Activated naive CD4-positive, alpha-beta T cell treated with anti-CD3 and anti-CD28 coated beads for 36 hours (primary cell): ENCODE measurements at regions not wholly inside any gene's neighbourhood (a gene's known extent, or its start where the extent isn't known, plus 50 kb on each side); places are given as distances from the start of the nearest gene placed in this dataset.
"Not testable (repeated sequence)": the region's sequence is repeated elsewhere in the genome, so short reads cannot be mapped to it uniquely, and the experiment has no call there.

Experiments used
- CTCF ChIA-PET: fragments of 350-600 bp; sonication (Branson Sonifier 250); formaldehyde crosslinking; loops from one replicate; lab custom pipeline; 2021; ENCODE audit warnings: antibody characterized with exemption; lab: Charles Lee
- DNase-seq: peaks from one replicate; pipeline ENCODE4 v3.0.0-alpha.2; 2020
- H3K27ac Mint-ChIP-seq: one replicate; pipeline ENCODE4 v1.8.0; 2021; ENCODE audit warnings: mild to moderate bottlenecking, mixed read lengths
- H3K27me3 Mint-ChIP-seq: one replicate; pipeline ENCODE4 v1.8.0; 2021; ENCODE audit warnings: low read depth, mixed read lengths
- H3K36me3 Mint-ChIP-seq: one replicate; pipeline ENCODE4 v1.8.0; 2021; ENCODE audit warnings: low read depth, mixed read lengths
- H3K4me1 Mint-ChIP-seq: one replicate; pipeline ENCODE4 v1.8.0; 2021; ENCODE audit warnings: low read depth, mixed read lengths
- H3K4me3 Mint-ChIP-seq: one replicate; pipeline ENCODE4 v1.8.0; 2021; ENCODE audit warnings: mild to moderate bottlenecking, moderate library complexity, mixed read lengths
- H3K9me3 Mint-ChIP-seq: one replicate; pipeline ENCODE4 v1.8.0; 2021; ENCODE audit warnings: mixed read lengths
- intact Hi-C: fragments of 100-400 bp; cut with micrococcal nuclease; formaldehyde crosslinking; loops from one replicate; pipeline ENCODE4 v1.15.1; 2023

- Mint-ChIP-seq H3K4me1 (no peaks in the 10 kb centered on the region), H3K9me3 (no peaks in the 10 kb centered on the region), H3K36me3 (no peaks in the 10 kb centered on the region), H3K4me3 (no peak overlapping the region), H3K27me3 (no peaks in the 10 kb centered on the region), H3K27ac (no peak overlapping the region)
- no peak for DNase-seq
- CTCF ChIA-PET = no interaction called here
- intact Hi-C loops = no loop called here
These were observed 56.4 kb upstream of the TPTE start for GRCh38 chr21:10464975-10465374.

GRCh38 chr21:10465524-10466110 is 55.8 kb upstream of the TPTE start:
- intact Hi-C loops, CTCF ChIA-PET, H3K9me3 Mint-ChIP-seq, DNase-seq, H3K4me3 Mint-ChIP-seq, H3K27ac Mint-ChIP-seq, H3K4me1 Mint-ChIP-seq, H3K27me3 Mint-ChIP-seq, H3K36me3 Mint-ChIP-seq: not testable (repeated sequence)

- H3K4me1 Mint-ChIP-seq = no peaks in the 10 kb centered on the region
- H3K9me3 Mint-ChIP-seq = no peaks in the 10 kb centered on the region
- intact Hi-C loops = no loop called here
- H3K27me3 Mint-ChIP-seq = no peaks in the 10 kb centered on the region
- no peak for DNase-seq
- no peak overlapping the region for H3K27ac Mint-ChIP-seq
- H3K36me3 Mint-ChIP-seq = no peaks in the 10 kb centered on the region
- CTCF ChIA-PET = no interaction called here
- no peak overlapping the region for H3K4me3 Mint-ChIP-seq
These were observed 55.2 kb upstream of the TPTE start for GRCh38 chr21:10466200-10466599.
